SU-DHL-6 (cell line): ENCODE measurements at regions not wholly inside any gene's neighbourhood (a gene's known extent, or its start where the extent isn't known, plus 50 kb on each side); places are given as distances from the start of the nearest gene placed in this dataset.

Experiments used
- H2AFZ ChIP-seq: fragments of 200-600 bp; sonication (generic); 2 replicates; pipeline ENCODE4 v1.6.1; 2014; ENCODE audit warnings: low read depth, mild to moderate bottlenecking, moderate library complexity, mixed read lengths, antibody characterized with exemption, low read length; ENCODE audit not compliant: severe bottlenecking
- H3F3A ChIP-seq: fragments of 200-600 bp; shearing (Covaris generic); 2 replicates; pipeline ENCODE4 v1.6.0; 2016; ENCODE audit warnings: antibody characterized with exemption, mild to moderate bottlenecking; ENCODE audit not compliant: insufficient read depth
- H3K27ac ChIP-seq: fragments of 200-600 bp; sonication (generic); 2 replicates; pipeline ENCODE4 v1.5.1; 2016; ENCODE audit warnings: low read depth, mild to moderate bottlenecking, low read length, moderate library complexity, mixed read lengths
- H3K27me3 ChIP-seq: fragments of 200-600 bp; sonication (generic), shearing (Covaris generic); 2 replicates; pipeline ENCODE4 v1.6.0; 2014; ENCODE audit warnings: mild to moderate bottlenecking, low read length
- H3K36me3 ChIP-seq: fragments of 200-600 bp; sonication (generic); 2 replicates; pipeline ENCODE4 v1.6.1; 2014; ENCODE audit warnings: mild to moderate bottlenecking, low read length, mixed read lengths
- H3K4me2 ChIP-seq: fragments of 300-600, 200-600 bp; shearing (Covaris generic), sonication (generic); 2 replicates; pipeline ENCODE4 v1.6.0; 2014; ENCODE audit warnings: low read length, low read depth, mild to moderate bottlenecking; ENCODE audit not compliant: poor library complexity, severe bottlenecking
- H3K4me3 ChIP-seq: fragments of 200-600 bp; sonication (generic); 2 replicates; pipeline ENCODE4 v1.5.1; 2014; ENCODE audit warnings: antibody characterized with exemption, low read length, mild to moderate bottlenecking, mixed read lengths; ENCODE audit not compliant: insufficient read depth, poor library complexity, severe bottlenecking
- H3K79me2 ChIP-seq: fragments of 200-600 bp; sonication (generic); 2 replicates; pipeline ENCODE4 v1.6.1; 2014; ENCODE audit warnings: mild to moderate bottlenecking, low read length, moderate library complexity; ENCODE audit not compliant: insufficient read depth
- H3K9ac ChIP-seq: fragments of 200-600 bp; sonication (generic); 2 replicates; pipeline ENCODE4 v1.7.0; 2014; ENCODE audit warnings: mild to moderate bottlenecking, low read length
- H3K9me2 ChIP-seq: fragments of 200-600 bp; sonication (generic); replicated peaks from 2 replicates; pipeline ENCODE4 v1.6.1; 2014; ENCODE audit warnings: low read length; ENCODE audit not compliant: insufficient read depth
- H3K9me3 ChIP-seq: fragments of 200-600 bp; sonication (generic); 2 replicates; pipeline ENCODE4 v1.6.1; 2014; ENCODE audit warnings: low read length, mixed read lengths; ENCODE audit not compliant: insufficient read depth
- H4K20me1 ChIP-seq: fragments of 200-600 bp; sonication (generic); 2 replicates; pipeline ENCODE4 v1.6.1; 2014; ENCODE audit warnings: low read depth, mild to moderate bottlenecking, antibody characterized with exemption, low read length, moderate library complexity, mixed read lengths
- EZH2phosphoT487 ChIP-seq: fragments of 200-600 bp; sonication (generic), shearing (Covaris generic); conservative IDR thresholded peaks from 2 replicates; pipeline ENCODE4 v1.6.1; 2018; ENCODE audit warnings: mild to moderate bottlenecking, antibody characterized with exemption, low read length, moderate library complexity, mixed read lengths
- TF ChIP-seq, protein P1 (sequence below): fragments of 200-600 bp; sonication (generic); IDR thresholded peaks from one replicate; pipeline ENCODE4 v1.5.1; 2017; ENCODE audit warnings: antibody characterized with exemption, mild to moderate bottlenecking, low read length, moderate library complexity; ENCODE audit not compliant: insufficient read depth, poor library complexity, severe bottlenecking

DNA sequence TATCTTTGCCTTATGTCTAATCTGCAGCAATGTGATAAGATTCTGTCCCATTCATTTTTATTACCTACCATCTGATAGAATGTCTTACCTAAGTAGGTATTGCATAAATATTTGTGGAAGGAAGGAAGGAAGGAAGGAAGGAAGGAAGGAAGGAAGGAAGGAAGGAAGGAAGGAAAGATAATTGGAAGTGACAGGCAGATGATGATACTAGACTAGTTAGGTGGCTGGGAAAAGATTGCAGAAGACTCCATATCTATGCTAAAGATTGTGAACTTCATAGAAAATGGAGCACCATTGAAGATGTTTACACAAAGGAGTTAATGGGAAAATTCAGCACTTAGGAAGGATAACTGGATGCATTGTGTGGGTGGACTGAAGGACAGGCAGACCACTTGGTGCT, 909.0 kb downstream of the EPHA4 start:
- Histone ChIP-seq H3K9me3 (no peaks in the 10 kb centered on the region), H3F3A (no peaks in the 10 kb centered on the region), H4K20me1 (no peaks in the 10 kb centered on the region), H3K9me2 (no peaks in the 10 kb centered on the region), H3K4me2 (no peak overlapping the region), H3K27ac (no peak overlapping the region), H3K9ac (no peak overlapping the region), H3K27me3 (no peaks in the 10 kb centered on the region), H2AFZ (no peak overlapping the region), H3K79me2 (no peaks in the 10 kb centered on the region), H3K4me3 (no peak overlapping the region), H3K36me3 (no peaks in the 10 kb centered on the region)
- TF ChIP-seq, protein P1, sequence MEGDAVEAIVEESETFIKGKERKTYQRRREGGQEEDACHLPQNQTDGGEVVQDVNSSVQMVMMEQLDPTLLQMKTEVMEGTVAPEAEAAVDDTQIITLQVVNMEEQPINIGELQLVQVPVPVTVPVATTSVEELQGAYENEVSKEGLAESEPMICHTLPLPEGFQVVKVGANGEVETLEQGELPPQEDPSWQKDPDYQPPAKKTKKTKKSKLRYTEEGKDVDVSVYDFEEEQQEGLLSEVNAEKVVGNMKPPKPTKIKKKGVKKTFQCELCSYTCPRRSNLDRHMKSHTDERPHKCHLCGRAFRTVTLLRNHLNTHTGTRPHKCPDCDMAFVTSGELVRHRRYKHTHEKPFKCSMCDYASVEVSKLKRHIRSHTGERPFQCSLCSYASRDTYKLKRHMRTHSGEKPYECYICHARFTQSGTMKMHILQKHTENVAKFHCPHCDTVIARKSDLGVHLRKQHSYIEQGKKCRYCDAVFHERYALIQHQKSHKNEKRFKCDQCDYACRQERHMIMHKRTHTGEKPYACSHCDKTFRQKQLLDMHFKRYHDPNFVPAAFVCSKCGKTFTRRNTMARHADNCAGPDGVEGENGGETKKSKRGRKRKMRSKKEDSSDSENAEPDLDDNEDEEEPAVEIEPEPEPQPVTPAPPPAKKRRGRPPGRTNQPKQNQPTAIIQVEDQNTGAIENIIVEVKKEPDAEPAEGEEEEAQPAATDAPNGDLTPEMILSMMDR = no peak
- TF ChIP-seq EZH2phosphoT487 = no peak

DNA sequence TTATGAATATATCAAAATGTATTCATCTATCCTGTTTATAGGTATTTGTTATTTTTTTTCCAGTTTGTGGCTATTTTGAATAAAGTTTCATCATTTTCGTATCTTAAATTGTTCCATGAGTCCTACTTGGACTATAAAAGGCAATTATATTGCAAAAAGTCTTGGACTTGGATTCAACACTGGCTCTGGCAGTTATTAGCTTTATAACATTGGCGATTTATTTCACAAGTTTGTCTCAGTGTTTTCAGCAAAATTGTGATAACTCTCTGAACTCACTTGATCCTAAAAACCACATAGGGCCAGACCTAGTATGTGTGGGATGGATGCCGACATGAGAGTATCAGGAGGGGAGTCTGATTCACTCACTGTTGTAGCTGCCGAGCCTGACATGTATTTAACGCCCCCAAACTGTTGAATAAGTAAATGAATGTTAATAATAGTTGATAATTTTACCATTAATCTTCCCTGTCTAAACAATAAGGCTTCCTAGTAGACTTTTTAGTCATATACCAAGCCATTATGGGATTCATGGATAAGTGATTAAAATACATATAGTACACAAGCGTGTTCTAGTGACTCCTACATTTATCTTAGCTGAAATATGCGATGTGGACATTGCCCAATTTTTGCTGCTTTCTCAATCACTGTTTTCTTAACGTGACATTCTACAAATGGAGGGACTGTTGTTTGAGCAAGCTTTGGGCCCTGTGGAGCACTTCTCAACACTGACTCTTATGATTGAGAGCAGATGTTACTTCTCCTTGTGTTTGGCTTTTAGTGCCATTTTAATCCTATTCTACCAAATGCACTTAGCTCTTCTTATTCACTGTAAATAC, 907.6 kb downstream of the EPHA4 start:
- H4K20me1 ChIP-seq = no peaks in the 10 kb centered on the region
- no peaks in the 10 kb centered on the region for H3K36me3 ChIP-seq
- H3K9me2 ChIP-seq = no peaks in the 10 kb centered on the region
- no peaks in the 10 kb centered on the region for H3F3A ChIP-seq
- no peak overlapping the region for H3K27ac ChIP-seq
- TF ChIP-seq, protein P1 = no peak
- TF ChIP-seq EZH2phosphoT487 = no peak
- H3K9me3 ChIP-seq = no peaks in the 10 kb centered on the region
- no peak overlapping the region for H3K4me2 ChIP-seq
- H2AFZ ChIP-seq = no peak overlapping the region
- no peaks in the 10 kb centered on the region for H3K79me2 ChIP-seq
- H3K4me3 ChIP-seq = no peak overlapping the region
- H3K9ac ChIP-seq = no peak overlapping the region
- no peaks in the 10 kb centered on the region for H3K27me3 ChIP-seq

DNA sequence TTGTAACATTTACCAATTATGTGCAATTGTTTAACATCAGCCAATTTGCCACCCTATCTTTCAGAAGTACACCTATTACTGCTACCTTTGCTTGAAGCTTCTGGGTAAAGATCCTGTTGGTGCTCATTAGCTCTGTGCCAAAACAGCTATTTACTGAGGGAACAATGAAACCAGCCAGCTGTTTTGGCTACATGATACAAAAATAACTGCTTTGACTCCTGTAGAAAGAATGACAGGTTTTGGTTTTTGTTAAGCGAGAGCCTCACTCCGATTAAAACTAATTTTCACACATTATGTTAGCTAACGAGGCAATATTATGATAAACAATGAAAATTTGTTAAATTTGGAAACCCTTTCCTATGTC, 907.0 kb downstream of the EPHA4 start:
- Histone ChIP-seq H3K36me3 (no peaks in the 10 kb centered on the region), H4K20me1 (no peaks in the 10 kb centered on the region), H3K27ac (no peak overlapping the region), H3K27me3 (no peaks in the 10 kb centered on the region), H2AFZ (no peak overlapping the region), H3K4me3 (no peak overlapping the region), H3K9me2 (no peaks in the 10 kb centered on the region), H3K9ac (no peak overlapping the region), H3K9me3 (no peaks in the 10 kb centered on the region), H3K4me2 (no peak overlapping the region), H3K79me2 (no peaks in the 10 kb centered on the region), H3F3A (no peaks in the 10 kb centered on the region)
- no peak for TF ChIP-seq EZH2phosphoT487
- TF ChIP-seq, protein P1 = no peak
